ENCODE measurements at regions not wholly inside any gene's neighbourhood (a gene's known extent, or its start where the extent isn't known, plus 50 kb on each side); places are given as distances from the start of the nearest gene placed in this dataset.
"Not testable (repeated sequence)": the region's sequence is repeated elsewhere in the genome, so short reads cannot be mapped to it uniquely, and the experiment has no call there.

DNA sequence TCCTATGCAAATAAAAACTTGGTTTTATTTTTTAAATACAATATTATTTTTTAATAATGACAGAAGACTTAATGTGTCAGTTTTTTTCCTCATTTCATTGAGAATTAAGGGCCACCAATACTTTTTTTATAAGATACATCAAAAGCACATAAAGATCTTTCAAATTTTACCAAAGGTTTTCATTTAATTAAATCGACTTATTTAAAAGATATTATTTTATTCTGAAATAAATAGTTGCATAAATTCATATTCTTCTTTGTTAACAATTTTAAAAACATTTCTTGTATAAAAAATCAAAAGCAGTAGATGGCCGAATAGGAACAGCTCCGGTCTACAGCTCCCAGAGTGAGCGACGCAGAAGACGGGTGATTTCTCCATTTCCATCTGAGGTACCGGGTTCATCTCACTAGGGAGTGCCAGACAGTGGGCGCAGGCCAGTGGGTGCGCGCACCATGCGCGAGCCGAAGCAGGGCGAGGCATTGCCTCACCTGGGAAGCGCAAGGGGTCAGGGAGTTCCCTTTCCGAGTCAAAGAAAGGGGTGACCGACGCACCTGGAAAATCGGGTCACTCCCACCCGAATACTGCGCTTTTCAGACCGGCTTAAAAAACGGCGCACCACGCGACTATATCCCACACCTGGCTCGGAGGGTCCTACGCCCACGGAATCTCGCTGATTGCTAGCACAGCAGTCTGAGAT is 374.6 kb upstream of the NPVF start:
- DNase-seq: not testable (repeated sequence)

DNA sequence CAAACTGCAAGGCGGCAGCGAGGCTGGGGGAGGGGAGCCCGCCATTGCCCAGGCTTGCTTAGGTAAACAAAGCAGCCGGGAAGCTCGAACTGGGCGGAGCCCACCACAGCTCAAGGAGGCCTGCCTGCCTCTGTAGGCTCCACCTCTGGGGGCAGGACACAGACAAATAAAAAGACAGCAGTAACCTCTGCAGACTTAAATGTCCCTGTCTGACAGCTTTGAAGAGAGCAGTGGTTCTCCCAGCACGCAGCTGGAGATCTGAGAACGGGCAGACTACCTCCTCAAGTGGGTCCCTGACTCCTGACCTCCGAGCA is 375.1 kb upstream of the NPVF start:
- DNase-seq: not testable (repeated sequence)

DNA sequence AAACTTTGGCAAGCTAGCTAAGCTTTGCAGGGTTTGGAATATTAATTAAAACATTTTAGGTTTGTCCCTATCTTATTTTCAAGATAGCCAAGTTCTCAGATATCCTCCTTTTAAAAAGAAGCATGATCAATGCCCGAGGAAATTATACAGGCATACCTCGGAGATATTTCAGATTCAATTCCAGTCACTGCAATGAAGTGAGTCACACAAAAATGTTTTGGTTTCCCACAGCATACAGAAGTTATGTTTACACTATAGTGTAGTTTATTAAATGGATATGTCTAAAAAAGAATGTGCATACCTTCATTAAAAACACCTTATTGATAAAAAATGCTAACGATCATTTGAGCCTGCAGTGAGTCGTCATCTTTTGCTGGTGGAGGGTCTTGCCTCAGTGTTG is 382.9 kb upstream of the NPVF start:
- no peak for DNase-seq

DNA sequence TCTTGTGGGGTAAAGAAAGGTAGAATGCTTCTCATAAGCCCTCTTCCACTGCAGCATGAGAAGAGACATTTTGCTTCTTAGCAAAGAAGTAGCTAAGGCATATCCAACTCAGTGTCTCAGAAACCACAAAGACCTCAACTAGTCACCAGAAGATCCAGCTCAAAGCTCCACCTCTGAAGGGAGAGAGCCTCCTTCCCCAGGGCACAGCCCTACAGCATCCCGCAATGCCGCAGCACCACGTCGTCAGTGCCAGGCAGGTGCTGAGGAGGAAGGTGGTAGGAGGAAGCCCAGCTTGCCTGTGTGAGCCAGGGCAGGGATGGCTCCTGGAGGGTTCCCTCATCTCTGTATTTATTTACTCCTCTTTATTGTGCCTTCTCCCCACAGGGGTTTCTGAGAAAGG is 385.6 kb upstream of the NPVF start:
- DNase-seq: no peak

DNA sequence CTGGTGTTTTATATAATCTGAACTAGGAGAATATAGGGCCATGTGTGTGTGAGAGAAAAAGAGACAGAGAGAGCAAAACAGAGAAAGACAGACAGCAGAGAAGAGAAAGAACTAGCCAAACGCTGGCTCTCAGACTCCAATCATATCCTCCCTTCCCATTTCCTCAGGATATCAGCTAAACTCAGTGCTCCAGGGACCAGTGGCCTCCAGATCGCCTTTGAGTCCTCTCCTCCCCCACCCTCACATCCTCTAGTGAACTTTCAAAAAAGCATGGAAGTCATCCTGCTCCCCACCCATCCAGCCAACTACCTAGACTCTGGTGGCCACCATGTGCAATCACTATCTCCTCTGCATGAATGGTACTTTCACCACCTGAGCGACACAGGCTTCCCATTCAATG is 386.1 kb upstream of the NPVF start:
- no peak for DNase-seq

DNA sequence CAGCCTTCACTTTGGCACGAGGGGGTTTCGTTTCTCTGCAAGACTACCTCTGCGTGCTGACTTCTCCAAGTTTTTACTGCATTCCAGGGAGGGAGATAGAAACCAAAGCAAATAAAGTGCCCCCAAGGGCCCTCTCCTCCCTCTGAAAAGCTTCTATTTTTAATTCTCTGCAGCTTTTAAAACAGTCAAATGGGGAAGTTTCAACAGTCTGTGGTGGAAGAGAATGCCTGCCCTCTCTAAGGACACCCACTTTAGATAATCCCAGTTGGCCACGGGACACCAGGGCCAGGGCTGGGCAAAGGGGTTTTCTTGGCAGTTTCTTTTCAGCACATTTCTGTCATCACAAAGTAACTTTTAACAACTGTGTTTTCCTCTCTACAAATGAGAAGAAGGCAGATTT is 386.7 kb upstream of the NPVF start:
- no peak for DNase-seq

DNA sequence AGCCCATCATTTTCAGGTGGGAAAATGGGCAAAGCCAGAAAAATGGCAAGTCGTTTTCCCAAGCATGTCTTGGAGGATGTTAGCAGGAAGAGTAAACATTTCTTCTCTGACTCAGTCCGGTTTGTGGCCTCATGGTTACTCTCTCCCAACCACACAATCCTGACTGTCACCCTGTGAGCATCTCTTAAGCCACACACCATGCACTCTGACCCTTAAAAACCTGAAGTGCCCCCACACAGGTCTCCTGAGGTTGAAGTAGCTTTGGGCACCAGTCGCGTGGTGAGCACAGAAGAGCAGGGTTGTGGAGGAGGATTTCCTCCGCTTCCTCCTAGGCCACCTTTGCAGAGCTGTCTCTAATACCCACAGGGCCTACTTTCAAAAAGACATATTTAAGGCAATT is 387.3 kb upstream of the NPVF start:
- no peak for DNase-seq

DNA sequence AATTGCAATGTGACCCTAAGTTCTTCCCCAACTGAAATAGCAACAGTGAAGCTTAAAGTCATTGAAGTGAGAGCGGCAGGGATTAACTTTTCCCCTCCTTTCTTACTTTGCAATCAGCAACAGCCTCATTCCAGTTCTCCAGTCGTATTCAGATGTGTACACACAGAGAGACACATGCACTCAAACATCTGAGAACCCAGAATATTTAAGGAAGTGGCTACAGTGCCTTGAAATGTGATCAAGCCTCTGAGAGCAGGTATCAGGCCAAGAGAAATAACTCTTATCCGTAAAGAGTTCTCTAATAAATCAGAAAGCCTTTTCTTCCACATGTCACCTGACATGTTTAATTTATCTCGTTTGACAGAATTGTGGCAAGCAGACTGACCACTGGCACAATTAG is 388.9 kb upstream of the NPVF start:
- no peak for DNase-seq

DNA sequence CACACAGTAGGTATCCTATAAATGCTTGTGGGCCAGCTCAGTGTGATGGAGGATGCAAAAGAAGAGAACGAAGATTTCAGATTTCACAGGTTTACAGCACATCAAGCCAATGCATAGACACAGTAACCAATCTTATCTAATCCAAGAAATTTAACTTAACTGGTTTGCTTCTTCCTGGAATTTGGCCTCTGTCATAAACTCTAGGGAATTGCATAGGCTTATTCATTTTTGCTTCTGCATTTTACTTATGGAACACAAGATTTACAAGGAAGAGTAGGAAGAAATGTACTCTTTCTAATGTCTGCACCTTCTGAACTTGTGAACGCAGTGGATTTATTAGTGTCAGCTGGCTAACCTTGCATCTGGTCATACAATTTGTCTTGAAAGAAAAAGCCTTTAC is 389.4 kb upstream of the NPVF start:
- no peak for DNase-seq

DNA sequence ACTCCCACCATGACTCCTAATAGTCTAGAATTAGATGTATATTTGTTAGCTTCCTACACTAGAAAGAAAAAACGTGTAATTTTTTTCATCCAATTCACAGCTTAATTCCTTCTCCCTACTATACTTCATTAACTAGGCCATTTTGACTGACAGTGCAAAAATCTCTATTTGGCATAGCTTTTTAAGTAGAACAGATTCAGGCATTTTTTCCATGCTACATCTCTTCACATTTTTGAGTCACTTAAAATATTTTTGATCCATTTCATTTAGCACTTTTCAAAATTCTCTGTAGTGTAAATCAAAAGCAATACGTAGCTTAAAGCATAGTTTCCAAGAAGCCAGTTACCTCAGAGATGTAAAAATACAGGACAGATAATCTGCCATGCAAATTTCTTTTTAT is 391.1 kb upstream of the NPVF start:
- DNase-seq: no peak

DNA sequence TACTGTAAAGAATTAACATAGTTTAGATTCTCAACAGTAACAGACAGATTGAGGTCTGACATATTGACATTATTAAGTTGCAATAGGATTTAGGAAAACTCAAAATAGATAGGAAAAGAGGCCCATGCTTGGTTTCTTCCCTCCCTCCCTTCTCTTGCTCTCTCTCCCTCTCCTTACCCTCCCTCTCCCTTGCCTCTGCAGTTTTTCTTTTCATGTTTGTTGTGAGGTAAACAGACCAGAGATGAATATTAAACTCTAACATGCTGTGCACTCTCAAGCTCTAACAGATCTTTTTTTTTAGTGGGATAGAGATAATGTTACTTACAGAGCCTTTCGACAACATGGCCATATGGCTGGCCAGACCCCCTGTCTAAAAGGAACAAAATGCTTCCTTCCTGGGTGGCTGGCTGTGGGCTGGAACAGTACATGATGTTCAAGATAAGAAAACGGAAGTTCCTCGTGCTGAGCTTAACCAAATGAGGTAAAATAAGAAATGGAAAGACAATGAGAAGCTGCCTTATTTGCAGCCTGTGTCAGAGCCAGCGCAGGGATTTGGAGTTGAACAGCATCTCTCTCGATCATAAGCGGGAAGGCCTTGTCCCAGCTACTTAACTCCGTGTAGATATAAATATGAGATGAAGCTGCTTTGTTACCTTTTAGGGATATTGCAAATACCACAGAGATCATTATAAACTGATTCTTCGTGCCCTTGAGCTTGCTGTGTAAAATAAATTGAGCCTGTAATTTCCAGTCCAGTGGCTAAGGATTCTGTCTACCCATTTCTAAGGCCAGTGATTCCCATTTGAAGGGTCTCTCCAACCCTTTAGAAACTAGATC is 391.9 kb upstream of the NPVF start:
- no peak for DNase-seq

DNA sequence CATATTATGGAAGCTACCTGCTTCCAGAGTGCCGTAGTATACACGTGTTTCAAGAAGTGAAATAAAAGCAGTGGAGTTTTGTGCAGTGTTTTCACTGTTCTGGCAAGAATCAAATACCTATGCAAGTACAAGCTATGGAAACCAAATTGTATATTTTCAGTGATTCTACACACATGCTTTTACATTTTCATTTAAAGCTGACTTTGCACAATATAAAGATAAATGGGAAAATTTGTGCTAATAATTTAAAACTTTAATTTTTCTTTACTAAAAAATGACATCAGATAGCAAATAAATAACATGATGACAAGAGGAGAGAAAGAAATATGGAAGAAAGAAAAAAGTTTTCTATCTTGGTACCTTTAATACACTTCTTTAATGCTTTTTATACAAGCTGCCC is 393.7 kb upstream of the NPVF start:
- no peak for DNase-seq

DNA sequence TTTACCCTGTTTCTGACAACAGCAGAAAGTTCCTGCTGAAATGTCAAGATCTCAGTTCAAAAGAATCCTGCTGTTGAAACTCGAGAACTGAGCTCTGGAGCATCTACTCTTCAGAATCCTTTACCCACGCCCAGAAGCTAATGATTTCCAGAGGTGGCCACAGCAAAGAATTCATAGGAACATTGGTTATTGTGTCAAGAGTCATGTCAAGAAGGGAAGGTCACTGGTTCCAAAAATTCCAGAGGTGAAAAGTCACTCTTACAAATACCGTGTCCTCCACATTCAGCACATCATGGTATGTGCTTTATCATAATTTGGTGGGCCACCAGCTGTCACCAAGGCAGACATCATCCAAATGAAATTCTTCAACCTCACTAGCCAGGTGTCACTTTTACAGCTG is 394.4 kb upstream of the NPVF start:
- DNase-seq: no peak

DNA sequence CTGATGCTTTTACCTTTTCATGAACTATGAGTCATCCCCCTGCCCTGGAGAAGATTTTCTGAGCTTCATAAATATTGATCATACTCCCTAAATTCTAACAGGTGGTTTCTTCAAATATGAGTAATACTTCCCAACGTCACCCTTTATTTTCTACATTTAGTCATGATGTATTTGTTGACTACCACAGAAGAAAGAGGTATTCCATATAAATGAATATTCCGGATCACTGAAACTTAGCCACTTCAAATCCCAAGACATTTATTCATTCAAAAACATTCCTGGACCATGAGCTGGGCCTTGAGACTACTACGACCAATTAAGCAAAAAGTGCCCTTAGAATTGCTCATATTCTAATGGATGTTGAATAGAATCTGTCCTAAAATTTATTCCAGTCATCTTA is 395.8 kb upstream of the NPVF start:
- no peak for DNase-seq

DNA sequence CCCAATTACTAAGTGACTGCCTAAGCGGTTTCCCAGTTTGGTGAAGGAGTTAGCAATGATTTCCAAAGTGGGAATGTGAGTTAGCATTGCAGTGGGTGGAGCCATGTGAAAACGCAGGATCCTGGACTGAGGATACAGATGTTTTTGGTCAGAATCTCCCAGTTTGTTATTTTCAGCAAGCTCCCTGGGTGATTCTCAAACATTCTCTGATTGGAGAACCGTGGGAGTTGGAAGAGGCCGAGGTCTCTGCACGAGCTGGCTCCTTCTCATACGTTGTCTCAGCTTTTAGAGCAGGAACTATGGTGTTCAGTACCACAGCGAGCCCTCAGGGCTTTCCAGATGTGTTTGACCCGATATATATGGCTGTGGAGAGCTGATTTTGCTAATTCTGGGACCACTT is 396.5 kb upstream of the NPVF start:
- DNase-seq: no peak

DNA sequence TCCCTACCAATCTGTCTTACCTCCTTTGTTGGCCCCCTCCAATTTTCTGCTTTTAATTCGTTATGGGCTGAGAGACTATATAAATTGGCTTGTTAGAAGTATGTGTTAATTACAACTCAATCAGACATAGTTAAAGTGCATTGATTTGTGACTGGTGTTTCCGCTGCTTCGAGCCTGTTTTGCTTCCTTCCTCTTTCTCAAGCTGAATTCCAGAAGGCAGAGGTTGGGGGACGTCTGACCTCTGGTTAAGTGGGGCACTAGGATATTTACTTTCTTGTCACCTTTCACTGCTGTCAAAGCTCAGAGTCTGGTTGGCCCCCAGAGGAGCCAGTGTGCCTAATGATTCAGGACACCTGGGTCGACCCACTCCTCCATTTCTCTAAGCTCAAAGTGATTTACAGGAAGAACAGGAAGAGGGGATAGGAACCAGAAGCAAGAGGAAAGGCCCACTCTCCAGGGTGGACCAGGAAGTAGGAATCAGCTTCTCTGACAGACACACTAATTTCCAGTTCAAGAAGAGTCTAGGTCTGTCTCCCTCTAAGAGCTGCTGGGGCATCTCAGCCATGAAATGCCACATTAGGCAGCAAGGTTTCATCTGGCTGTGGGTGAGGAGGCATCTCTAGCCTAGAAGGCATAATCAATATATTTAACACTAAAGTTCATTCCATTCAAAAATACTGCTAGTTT is 397.2 kb upstream of the NPVF start:
- DNase-seq: no peak

DNA sequence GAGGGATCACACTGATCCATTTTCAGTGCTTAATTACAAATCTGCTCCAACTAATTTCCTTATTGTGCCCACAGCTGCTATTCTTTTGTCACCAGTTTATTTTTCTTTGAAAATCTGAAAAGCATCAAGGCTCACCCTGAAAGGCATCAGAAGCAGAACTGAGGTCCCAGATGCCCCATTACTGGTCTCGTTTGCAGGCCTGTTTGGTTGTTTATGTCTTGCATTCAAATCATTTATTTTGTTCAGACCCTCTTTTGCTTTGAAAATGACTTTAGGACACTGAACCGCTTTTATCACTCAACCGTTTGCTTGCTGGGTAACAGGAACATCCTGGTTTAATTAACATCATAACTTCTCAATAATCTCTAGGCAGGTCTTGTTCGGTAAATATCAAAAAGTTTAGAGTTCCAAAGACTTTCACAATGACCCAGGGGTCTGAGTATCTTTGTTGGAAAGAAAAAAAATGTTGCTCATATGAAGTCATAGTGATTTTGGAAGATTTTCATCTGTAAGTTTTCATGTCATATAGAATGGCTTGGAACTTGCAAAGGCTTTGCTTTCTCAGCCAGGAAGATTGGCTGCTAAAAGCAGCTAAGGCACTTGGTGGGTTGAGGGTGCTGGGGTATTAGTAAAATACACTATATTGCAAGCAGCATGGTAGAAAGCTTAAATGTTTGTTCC is 398.3 kb upstream of the NPVF start:
- no peak for DNase-seq

DNA sequence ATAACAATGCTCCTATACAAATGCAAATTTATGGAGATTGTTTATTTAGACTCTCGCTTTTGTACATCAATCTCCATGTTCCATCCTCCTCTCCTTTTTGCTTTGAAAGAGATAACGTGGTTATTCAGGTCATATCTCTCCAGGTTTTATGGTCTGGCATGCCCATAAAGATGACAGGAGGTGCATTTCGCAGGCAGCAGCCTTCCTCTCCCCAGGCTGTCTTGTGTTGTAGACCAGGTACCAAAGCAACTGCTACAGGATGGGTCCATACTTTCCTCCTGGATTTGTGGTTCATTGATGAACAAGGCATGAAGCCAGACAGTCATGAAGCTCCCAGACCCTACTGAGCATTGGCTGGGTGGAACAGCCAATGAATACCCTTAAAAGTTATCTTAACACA is 400.2 kb upstream of the NPVF start:
- no peak for DNase-seq

DNA sequence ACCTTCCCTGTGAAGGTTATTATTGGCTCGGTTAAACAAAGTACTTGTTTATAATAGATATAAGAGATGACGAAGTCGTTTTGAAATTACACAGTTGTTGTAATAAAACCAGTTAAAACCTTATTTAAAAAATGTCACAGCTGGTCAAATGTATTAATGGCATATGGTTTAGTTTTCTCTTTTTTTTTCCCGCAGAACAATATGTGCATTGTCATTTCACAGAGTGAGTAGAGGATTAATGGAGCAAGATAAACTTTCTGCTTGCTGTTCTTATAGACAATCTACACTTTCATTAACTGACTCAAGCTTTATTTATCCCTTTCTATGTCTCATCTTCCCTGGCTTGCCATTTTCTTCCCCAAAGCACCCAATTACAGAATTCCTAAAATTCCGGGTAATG is 404.3 kb upstream of the NPVF start:
- no peak for DNase-seq

DNA sequence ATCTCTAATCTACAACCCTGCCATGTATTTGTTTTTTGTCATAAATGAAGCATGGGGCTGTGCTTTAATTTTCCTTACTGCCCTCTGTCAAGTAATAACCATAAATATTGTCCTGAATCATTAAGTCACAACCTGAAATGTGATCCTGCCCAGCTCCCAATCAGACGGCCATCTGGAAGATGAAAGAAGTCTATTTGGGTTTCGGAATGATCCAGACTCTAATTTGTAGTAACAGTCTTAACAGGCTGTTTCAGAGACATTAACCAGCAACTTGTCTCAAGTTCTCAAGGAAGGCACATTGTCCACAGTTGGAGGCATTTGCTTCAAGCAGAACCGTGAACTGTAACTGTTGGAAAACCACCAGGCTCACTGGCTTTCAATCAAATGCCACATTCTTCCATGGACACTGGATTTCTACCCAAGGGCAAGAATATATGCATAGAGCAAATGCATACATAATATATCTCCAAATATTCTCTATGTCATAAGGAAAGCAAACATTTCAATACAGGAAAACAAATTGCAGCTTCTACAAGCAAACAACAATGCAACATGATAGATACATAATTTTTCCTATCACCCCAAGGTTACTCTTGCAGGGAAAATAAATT is 405.2 kb upstream of the NPVF start:
- DNase-seq: no peak

DNA sequence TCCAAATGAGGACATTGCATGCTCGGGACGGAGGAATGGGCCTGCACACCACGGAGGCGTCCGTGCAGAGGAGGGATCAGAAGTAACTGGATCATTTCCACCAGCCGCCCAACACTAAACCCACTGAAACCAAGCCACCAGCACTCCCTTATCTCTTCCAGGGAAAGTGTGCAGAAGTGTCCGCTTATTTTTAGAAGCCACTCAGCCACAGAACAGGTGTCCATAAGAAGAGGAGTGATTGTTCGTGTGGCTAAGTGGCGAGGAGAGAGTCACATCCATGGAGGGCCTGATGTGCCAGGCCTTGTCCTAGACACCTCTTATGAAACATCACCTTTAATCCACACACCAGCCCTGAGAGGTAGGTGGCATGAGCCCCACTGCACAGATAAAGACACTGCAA is 407.9 kb upstream of the NPVF start:
- no peak for DNase-seq

DNA sequence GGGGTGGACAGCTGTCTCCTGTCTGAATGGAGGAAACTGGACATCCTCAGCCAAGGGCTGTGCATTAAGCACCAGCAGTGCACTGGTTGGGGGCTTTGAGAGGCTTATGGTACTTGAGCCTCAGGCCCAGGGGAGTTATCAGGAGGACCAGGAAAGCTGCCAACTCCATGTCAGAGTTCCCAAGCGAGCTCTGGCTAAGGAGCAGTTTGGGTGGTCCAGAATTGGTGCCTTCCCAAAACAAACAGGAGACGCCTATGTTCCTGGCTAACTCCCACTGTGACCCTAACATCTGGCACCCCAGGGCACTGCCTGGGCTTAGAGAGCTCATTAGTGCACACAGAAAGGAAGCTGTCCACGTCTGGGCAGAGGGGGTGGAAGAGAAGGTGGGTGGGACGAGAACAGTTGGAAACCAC is 408.6 kb upstream of the NPVF start:
- DNase-seq: no peak

DNA sequence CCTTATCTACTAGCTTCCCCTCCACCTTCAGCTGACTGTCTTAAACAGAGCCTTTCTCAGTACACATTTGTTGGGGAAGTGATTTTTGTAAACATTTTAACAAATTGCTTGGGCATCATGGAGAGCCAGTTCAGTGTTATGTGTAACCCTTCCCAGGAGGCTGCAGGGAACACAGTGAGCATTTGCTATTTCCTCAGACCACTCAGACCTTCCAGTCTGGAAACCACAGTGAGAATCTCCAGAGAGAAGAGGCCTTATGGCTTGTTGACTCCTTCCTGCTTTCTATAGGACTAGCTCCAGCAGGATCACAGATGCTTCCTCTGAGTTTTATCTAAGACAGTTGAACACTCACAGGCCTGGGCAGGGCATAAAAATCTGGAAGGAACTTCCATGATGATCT is 409.8 kb upstream of the NPVF start:
- DNase-seq: no peak

All from 8988T (cell line).